Gastrocnemius medialis (tissue), 4 donors: ENCODE measurements at regions not wholly inside any gene's neighbourhood (a gene's known extent, or its start where the extent isn't known, plus 50 kb on each side); places are given as distances from the start of the nearest gene placed in this dataset.
A peak's percentile ranks its signal among the peaks of the same experiment; 100 is the strongest.

Experiments used
- ATAC-seq, 2 donors: fragments of 150-250 bp; one replicate each; pipeline ENCODE4 v1.9.1; 2016
- DNase-seq, 2 donors: peaks; one replicate each; pipeline ENCODE4 v3.0.0-alpha.2; 2019
- H3K27ac ChIP-seq, 4 donors: fragments of 200-600 bp; sonication (generic); 1 replicate in 1 of 4; 2 replicates in 3 of 4; pipeline ENCODE4 v1.5.1; 2016 to 2018; ENCODE audit warnings: mild to moderate bottlenecking in 2 of 4, moderate library complexity in 1 of 4
- H3K27me3 ChIP-seq, 3 donors: fragments of 200-600 bp; sonication (generic) in 2 of 3; 1 replicate in 1 of 3; 2 replicates in 2 of 3; pipeline versions ENCODE4 v1.5.1 to v1.6.0; 2016 to 2019; ENCODE audit warnings: mild to moderate bottlenecking in 1 of 3, moderate library complexity in 1 of 3
- H3K36me3 ChIP-seq, 2 donors: fragments of 200-600 bp; sonication (generic) in 1 of 2; one replicate each; pipeline ENCODE4 v1.5.1; 2017 to 2018
- H3K4me1 ChIP-seq, 2 donors: fragments of 200-600 bp; sonication (generic) in 1 of 2; one replicate each; pipeline ENCODE4 v1.5.1; 2016 to 2017; ENCODE audit warnings: mild to moderate bottlenecking in 2 of 2
- H3K4me3 ChIP-seq, 4 donors: fragments of 200-600 bp; sonication (generic) in 3 of 4; 1 replicate in 1 of 4; 2 replicates in 3 of 4; pipeline ENCODE4 v1.5.1; 2016 to 2019; ENCODE audit warnings: mild to moderate bottlenecking in 2 of 4
- H3K9me3 ChIP-seq, 3 donors: fragments of 200-600 bp; sonication (generic) in 2 of 3; 1 replicate in 1 of 3; 2 replicates in 2 of 3; pipeline ENCODE4 v1.5.1; 2016 to 2019
- CTCF ChIP-seq, 5 experiments: fragments of 450-650 bp in 3 of 5; fragments of 200-600 bp in 2 of 5; sonication (generic) in 2 of 5; IDR thresholded peaks in 4 of 5; conservative IDR thresholded peaks in 1 of 5; 1 replicate in 4 of 5; 2 replicates in 1 of 5; pipeline ENCODE4 v1.5.1; 2016 to 2019; ENCODE audit warnings: antibody characterized with exemption in 5 of 5, mild to moderate bottlenecking in 3 of 5, moderate library complexity in 3 of 5
- POLR2A ChIP-seq, 2 donors: fragments of 450-650 bp; IDR thresholded peaks; one replicate each; pipeline ENCODE4 v1.6.1; 2017; ENCODE audit warnings: antibody characterized with exemption in 2 of 2, mild to moderate bottlenecking in 2 of 2, moderate library complexity in 2 of 2
- in situ Hi-C, 4 donors: fragments of 200-750 bp; cut with MboI; loops; one replicate each; pipeline versions ENCODE4 v1.15.0 to v1.8.0; 2017; ENCODE audit warnings: low sequenced_read_pairs in 4 of 4
- intact Hi-C: fragments of 100-400 bp; cut with DNase I; formaldehyde crosslinking; loops from one replicate; pipeline ENCODE4 v1.15.1; 2023; ENCODE audit warnings: low total_unique reads

- in situ Hi-C loops, result no loop called here
Measured at GRCh38 chr12:24550609-24551008, 398.3 kb downstream of the BCAT1 start.

GRCh38 chr12:24546661-24547060 is 402.2 kb downstream of the BCAT1 start:
- DNase-seq (no peak), ATAC-seq (no peak)
- no peaks in the 10 kb centered on the region for H3K27me3 ChIP-seq
- H3K4me3 ChIP-seq, result no peak overlapping the region
- no peak overlapping the region for H3K27ac ChIP-seq
- TF ChIP-seq CTCF (IDR thresholded peaks at IDR 0.05 in 4 of 5, conservative IDR thresholded peaks at IDR 0.05 in 1 of 5), result no peak
- no peak for TF ChIP-seq POLR2A (IDR thresholded peaks at IDR 0.05)
- no peaks in the 10 kb centered on the region for H3K9me3 ChIP-seq
- in situ Hi-C loops (no loop called here), intact Hi-C loops (no loop called here)
- no peaks in the 10 kb centered on the region for H3K4me1 ChIP-seq
- H3K36me3 ChIP-seq, result no peaks in the 10 kb centered on the region

More at GRCh38 chr12:24550609-24551008, 398.3 kb downstream of the BCAT1 start:
- H3K4me1 ChIP-seq, result no peaks in the 10 kb centered on the region
- H3K27ac ChIP-seq, result no peak overlapping the region
- ATAC-seq (no peak), DNase-seq (no peak)
- H3K27me3 ChIP-seq, result no peaks in the 10 kb centered on the region
- TF ChIP-seq CTCF (IDR thresholded peaks at IDR 0.05 in 4 of 5, conservative IDR thresholded peaks at IDR 0.05 in 1 of 5) (no peak), POLR2A (IDR thresholded peaks at IDR 0.05) (no peak)
- no peaks in the 10 kb centered on the region for H3K36me3 ChIP-seq
- peak overlapping the region in 1 of 4 donors; percentile 12 for H3K4me3 ChIP-seq
- no peaks in the 10 kb centered on the region for H3K9me3 ChIP-seq
- intact Hi-C loops, result no loop called here

- no peak for ATAC-seq
- Histone ChIP-seq H3K27ac (no peak overlapping the region), H3K4me1 (no peaks in the 10 kb centered on the region), H3K27me3 (no peaks in the 10 kb centered on the region), H3K4me3 (no peak overlapping the region), H3K9me3 (no peaks in the 10 kb centered on the region), H3K36me3 (no peaks in the 10 kb centered on the region)
- intact Hi-C loops, result no loop called here
- in situ Hi-C loops, result no loop called here
- DNase-seq, result no peak
- TF ChIP-seq CTCF (IDR thresholded peaks at IDR 0.05 in 4 of 5, conservative IDR thresholded peaks at IDR 0.05 in 1 of 5) (no peak), POLR2A (IDR thresholded peaks at IDR 0.05) (no peak)
Measured at GRCh38 chr12:24546084-24546483, 402.8 kb downstream of the BCAT1 start.

- no peak for TF ChIP-seq POLR2A (IDR thresholded peaks at IDR 0.05)
- TF ChIP-seq CTCF (IDR thresholded peaks at IDR 0.05 in 4 of 5, conservative IDR thresholded peaks at IDR 0.05 in 1 of 5), result no peak
- H3K4me1 ChIP-seq, result no peaks in the 10 kb centered on the region
- in situ Hi-C loops (no loop called here), intact Hi-C loops (no loop called here)
- ATAC-seq (no peak), DNase-seq (no peak)
- no peaks in the 10 kb centered on the region for H3K36me3 ChIP-seq
- no peak overlapping the region for H3K4me3 ChIP-seq
- no peaks in the 10 kb centered on the region for H3K27me3 ChIP-seq
- H3K27ac ChIP-seq, result no peak overlapping the region
- H3K9me3 ChIP-seq, result no peaks in the 10 kb centered on the region
Measured at GRCh38 chr12:24544368-24544767, 404.5 kb downstream of the BCAT1 start.

GRCh38 chr12:24541193-24541871 is 407.6 kb downstream of the BCAT1 start:
- in situ Hi-C loops (no loop called here), intact Hi-C loops (no loop called here)
- Histone ChIP-seq H3K27ac (no peak overlapping the region), H3K4me1 (no peaks in the 10 kb centered on the region), H3K36me3 (no peaks in the 10 kb centered on the region), H3K9me3 (no peaks in the 10 kb centered on the region), H3K4me3 (no peak overlapping the region), H3K27me3 (no peaks in the 10 kb centered on the region)
- no peak for TF ChIP-seq CTCF (IDR thresholded peaks at IDR 0.05 in 4 of 5, conservative IDR thresholded peaks at IDR 0.05 in 1 of 5)
- no peak for TF ChIP-seq POLR2A (IDR thresholded peaks at IDR 0.05)
- ATAC-seq (no peak), DNase-seq (no peak)
